NCI-H1436 (cell line): ENCODE measurements at regions not wholly inside any gene's neighbourhood (a gene's known extent, or its start where the extent isn't known, plus 50 kb on each side); places are given as distances from the start of the nearest gene placed in this dataset.

Experiments used
- DNase-seq: peaks from one replicate; lab custom pipeline; 2025; lab: John Stamatoyannopoulos, UW

DNA sequence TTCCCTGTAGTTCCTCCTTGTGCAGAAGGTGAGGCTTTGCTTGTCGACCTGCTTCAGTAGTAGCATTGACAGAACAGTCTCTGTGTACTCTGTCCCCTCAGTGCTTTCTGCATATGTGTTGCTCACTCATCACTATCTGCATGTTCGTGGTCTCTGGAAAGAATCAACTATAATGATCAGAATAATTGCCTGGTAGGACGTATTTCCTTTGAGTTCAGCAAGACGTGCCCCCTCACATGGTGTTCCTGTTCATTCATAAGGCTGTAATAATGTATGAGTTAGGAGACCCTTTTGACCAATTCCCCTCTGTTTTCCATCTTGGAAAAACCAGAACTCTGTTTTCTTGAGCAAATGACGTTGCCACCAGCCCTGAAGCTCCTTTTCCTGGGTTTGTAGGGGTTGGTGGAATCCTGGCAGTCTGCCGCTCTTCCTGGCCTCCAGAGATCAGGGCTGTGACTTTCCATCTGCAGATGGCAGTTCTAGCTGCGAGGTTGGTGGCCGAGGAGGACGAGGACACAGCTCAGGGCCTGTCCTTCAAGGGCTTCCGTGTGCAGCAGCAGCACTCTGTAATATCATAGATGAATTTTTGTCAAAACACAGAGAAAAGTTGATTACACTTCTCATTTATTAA lies 61.9 kb downstream of the EXOSC2 start:
- DNase-seq: no peak

DNA sequence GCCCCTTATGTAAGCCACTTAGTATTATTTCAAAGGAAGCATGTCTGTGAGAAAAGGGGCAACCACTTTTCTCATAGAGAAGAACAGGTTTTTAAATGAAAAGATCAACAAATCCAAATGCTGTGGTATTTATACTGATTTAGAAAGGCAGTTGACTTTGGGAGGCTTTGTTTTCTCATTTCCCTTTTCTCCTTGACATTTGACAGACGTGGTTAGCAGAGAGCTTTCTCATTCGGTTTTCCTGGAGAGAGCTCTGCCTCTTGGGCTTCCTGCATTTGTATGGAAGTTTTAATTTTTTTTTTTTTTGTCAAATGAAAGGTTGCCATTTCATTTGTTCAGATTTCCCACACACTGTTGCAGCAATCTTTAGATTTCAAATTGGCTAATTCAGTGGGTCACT lies 62.5 kb downstream of the EXOSC2 start:
- no peak for DNase-seq

DNA sequence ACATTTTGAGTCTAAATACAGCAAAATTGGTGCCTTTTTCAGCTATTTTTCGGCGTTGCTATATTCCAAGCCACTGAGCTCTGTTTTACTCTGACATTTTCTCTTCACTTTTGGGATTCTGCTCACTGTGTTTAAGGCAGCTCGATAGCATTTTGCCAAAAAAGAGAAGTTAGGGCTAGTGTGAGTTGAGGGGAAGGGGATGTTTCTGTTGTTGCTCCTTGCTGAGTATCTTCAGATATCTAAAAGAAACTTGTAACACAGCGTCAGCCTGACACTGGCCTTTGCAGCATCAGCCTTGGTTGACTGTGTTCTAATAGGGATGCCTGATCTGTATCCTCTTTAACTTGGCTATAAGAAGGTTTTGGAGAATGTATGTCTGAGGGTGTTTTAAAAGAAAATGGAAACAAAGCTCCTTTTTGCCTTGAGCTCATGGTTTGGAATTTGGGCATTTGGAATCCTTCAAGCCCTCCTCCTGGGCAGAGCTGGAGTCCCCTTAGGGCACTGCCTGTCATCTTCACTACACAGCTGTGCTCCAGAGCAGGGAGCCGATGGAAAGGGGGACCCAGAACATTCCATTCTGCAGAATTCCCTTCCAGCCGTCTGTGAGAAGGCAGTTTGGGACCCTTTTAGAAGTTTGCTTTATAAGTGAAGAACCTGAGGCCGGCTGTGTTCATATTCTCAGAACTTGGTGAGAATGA lies 63.0 kb downstream of the EXOSC2 start:
- DNase-seq: no peak

DNA sequence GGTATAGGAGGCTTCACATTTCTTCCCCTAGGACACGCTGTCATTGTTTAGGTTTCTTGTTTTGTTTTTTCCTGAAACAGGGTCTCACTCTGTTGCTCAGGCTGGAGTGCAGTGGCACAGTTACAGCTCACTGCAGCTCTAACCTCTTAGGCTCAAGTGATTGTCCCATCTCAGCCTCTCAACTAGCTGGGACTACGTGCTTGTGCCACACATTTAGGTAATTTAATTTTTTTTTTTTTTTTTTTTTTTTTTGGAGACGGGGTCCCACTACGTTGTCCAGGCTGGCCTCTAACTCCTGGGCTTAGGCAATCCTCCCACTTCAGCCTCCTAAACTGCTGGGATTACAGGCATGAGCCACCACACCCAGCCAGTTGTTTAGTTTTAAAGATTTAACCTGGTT lies 66.2 kb downstream of the EXOSC2 start:
- no peak for DNase-seq

DNA sequence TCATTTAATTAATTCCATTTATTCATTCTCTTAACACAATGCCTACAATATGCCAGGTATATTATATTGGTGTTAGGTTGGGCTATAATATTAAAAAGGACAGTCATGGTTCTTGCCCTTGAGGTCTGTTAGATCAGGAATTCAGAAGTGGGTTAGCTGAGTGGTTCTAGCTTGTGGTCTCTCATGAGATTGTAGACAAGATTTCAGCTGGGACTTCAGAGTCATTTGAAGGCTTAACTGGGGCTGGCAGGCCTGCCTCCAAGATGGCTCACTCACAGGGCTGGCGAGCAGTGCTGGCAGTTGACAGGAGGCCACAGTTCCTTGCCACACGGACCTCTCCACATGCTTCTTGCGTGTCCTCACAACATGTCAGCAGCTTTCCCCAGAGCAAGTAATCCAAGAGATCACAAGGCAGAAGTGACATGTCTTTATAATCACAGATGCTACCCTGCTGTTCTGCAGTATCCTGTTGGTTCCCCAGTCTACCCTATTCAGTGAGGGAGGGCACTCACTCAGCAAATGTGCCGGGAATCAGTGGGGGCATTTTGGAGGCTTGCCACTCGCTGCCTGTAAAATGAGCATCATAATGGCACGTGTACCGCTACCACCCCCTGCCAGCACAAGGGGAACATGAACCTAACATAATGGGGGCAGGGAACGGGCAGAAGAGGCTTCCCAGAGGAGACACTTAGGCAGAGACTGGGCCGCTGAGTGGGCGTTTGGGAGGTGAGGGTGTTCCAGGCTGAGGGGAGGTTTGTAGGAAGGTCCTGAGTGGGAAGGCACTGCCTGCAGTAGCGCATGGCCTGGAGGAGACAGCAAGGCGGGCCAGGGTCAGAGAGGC lies 70.0 kb downstream of the EXOSC2 start:
- no peak for DNase-seq

DNA sequence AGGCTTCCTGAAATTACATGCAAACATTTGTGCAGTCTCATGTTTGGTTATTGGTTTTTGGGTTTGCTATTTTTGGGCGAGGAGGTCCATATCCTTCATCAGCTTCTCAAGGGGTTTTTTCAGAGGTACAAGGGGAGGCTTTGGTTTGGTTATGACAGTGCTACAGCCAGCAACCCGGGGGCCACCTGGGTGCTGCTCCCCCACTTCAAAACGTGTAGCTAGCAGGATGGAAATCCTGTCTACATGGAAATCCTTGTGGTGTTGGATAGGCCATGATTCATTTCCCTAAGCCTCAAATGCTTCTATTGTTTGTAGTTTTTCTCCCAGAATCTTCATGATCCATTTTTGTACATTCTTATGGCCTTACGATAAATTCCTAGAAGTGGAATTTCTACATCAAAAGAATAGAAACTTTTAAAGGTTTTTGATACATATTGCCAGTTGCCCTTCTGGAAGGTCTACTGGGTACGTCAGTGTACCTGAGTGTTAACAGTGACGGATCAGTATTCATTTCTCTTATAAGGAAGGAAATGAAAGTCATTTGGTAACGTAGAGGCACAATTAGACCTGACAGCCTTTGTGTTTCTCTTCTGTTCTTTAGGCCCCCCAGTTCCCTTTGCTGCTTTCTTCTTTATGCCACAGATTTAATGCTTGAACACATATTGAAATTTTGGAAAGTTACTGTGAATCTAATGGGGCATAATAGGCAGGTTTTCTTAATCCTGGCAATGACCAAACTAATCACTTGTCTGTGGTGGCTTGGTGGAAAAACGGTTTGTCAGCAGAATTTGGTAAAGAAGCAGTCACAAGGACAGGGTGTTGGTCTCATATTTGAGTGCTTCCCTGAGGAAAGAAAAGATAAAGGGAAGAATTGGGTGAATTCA lies 69.7 kb upstream of the ABL1 start:
- no peak for DNase-seq

DNA sequence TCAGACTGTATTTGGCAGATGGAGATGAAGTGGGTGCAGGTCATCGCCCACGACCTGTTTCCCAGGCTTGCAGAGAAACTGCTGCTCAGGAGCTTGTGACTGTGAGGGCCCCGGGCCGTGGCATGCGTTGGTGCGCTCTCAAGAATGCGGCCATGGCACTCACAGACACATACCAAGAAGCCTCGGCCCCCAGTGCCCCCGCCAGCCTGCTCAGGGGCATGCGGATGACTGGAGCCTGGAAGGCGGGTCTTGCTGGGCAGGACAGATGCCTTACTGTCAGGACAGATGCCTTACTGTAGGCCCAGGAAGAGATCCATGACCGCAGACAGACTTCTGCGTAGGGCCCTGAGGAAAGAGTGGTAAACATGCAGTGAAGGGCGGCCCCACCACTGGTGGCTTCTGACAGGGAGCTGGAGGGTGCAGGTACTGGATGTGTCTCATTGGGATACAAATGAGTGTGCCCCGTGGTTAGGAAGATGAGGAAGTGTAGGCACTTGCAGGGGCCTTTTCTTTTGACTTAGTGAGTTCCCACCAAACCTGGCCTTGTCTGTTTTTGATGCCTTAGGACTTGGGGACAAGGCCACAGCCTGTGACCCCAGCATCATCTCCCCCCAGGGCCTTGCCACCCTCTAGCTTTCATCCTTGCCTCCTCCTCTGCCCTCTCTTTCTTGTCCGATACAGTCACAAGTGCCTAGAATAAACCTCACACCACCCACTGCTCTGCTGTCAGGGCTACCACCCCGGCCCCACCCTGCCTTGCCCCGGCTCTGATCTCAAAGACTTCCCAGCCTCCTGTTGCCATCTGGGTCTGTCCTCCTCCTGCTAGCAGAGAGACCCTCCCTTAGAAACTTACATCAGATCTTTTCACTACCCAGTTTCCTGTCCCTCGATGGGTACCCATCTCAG lies 68.8 kb upstream of the ABL1 start:
- no peak for DNase-seq

DNA sequence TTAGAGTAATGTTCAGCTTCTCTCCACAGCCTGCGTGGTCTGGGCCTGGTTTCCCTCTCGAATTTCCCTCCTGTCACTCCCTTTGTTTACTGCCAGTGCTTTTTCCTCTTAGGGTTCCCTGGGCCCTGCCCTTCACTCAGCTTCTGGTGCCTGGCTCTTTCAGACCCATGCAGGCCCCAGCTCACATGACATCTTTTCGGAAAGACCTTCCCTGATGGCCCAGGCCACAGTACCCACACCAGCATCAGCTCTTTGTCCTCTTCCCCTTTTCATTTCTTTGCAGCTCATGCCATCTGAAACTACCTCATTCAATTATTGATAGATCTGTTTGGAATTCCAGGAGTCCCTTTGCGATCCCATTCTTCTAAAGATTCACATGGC lies 68.1 kb upstream of the ABL1 start:
- no peak for DNase-seq

DNA sequence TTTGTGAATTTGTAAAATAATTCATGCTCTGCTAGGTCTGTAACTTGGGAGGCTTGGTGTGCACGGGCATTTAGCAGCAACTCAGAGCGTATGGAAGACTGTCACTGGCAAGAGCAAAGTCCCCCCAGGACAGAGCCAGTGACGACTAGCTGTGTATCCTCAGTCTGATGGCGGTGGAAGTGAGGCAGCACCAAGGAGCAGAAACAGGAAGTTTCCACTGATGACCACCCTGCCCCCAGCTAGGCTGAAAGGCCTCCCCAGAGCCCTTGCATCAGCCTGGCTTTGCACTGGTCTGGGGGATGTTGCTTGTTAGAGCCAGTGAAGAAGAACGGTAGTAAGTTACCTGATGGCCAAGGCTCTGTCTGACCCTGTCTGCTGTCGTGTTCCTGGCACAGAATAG lies 66.8 kb upstream of the ABL1 start:
- no peak for DNase-seq

DNA sequence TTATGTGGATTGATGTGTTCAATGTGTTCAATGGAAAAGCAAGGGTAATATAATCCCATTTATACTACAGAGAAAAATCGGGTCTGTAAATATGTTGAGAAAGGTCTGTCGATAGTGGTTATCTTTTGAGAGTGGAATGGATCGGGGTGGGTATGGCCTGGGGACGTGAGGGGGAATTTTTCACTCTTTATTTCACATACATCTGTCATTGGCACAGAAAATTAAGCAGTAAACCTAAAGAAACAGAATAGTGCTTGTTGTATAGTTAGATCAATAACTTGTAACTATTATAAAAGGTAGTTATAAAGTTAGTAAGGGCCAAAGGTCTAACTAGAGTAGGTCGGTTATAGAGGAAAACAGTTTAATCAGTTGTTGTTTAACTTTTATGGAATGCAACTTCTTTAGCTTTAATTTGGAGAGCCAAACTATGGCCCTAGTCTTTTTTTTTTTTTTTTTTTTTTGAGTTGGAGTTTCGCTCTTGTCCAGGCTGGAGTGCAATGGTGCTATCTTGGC lies 66.1 kb upstream of the ABL1 start:
- no peak for DNase-seq

DNA sequence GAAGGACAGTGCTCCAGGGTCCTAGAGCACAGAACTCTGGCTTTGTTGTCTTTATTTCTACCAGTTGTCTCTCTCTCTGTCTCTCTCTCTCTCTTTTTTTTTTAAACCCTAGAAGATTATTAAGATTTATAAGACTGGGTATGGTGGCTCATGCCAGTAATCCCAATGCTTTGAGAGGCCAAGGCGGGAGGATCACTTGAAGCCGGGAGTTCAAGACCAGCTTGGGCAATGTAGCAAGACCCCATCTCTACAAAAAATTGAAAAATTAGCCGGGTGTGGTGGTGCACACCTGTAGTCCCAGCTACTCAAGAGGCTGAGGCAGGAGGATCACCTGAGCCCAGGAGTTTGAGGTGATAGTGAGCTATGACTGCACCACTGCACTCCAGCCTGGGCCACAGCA lies 65.0 kb upstream of the ABL1 start:
- DNase-seq: no peak

DNA sequence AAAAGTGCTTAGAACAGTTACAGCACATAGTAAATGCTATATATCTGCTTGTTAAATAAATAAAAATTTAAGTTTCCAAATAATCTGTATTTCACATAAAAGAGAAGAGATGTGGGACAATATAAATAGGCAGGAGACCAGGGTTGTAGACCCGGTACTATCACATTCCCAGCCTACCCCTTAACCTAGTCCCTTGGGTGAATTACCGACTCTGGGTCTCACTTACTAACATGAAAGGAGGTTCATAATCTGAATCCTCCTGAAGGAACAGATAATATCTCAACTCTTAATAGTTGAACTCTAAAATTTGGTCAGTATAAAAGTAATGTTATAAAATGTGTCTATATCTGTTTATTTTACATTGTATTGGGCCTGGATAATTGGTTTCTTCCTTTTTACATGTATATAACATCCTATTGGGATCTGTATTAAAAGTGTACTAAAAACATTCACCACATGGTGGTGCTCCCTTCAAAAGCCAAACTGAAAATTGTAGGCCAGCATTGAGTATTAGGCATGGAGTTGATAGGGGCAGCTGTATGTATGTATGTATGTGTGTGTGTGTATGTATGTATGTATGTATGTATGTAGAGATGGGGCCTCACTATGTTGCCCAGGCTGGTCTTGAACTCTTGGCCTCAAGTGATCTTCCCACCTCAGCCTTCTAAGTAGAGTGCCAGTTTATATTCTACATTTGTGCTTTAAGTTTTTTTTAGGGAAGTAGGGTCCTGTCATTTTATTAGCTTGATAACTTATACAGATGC lies 64.2 kb upstream of the ABL1 start:
- peak; percentile 26 for DNase-seq

DNA sequence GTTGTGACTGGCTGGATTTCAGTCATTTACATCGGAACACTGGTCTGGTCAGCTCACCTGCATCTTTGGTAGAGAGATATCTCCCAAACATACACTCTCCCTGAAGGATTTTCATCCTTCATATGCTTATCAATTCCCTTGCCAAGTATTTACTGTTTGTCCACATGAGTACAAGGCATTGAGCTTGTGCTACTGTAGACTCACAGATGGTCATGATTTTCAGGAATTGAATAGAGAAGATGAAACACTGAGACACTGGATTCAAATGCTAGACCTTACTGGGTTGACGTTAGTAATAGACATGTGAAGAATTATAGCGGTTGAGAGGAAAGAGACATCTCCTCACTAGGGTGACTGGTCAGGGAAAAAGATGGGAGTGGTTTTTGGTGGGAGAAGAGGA lies 62.9 kb upstream of the ABL1 start:
- DNase-seq: no peak

DNA sequence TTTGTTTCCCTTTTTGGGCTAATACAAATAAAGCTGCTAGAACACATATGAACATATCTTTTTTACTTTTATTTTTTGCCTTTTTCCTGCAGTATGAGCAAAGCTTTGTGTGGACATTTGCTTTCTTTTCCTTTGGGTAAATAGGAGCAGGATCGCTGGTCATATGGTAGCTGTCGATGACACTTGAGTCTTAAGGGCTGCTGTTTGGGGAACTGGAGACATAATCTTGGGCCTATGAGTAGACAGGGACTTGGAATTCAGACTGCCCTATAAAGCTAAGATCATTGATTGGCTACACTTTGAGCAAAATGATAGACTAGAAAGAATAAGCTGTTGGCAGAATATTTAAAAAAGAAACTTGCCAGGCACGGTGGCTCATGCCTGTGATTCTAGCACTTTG lies 60.9 kb upstream of the ABL1 start:
- DNase-seq: no peak

DNA sequence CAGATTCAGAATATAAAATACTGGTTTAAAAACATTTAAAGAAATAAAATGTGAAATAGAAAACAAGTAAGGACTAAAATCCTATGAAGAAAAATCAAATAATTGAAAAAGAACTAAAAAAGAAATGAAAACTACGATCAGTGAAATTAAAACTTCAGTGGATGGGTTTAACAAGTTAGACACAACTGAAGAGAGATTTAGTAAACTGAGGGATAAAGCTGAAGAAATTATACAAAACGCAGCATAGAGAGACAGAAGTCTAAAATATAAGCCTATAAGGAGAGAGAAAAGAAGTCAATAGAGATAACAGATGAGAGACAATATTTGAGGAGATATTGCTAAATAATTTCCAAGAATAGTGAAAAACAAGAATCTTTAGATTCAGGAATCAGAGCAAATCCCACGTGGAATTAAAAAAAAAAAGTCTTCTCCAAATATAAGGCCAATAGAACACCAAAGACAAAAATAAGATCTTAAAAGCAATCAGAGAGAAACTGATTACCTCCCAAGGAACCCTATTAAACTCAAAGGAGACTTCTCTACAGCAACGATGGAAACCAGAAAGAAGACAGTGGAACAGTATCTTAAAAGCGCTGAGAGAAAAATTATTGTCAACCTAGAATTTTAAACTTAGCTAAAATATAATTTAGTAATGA lies 59.6 kb upstream of the ABL1 start:
- DNase-seq: no peak

DNA sequence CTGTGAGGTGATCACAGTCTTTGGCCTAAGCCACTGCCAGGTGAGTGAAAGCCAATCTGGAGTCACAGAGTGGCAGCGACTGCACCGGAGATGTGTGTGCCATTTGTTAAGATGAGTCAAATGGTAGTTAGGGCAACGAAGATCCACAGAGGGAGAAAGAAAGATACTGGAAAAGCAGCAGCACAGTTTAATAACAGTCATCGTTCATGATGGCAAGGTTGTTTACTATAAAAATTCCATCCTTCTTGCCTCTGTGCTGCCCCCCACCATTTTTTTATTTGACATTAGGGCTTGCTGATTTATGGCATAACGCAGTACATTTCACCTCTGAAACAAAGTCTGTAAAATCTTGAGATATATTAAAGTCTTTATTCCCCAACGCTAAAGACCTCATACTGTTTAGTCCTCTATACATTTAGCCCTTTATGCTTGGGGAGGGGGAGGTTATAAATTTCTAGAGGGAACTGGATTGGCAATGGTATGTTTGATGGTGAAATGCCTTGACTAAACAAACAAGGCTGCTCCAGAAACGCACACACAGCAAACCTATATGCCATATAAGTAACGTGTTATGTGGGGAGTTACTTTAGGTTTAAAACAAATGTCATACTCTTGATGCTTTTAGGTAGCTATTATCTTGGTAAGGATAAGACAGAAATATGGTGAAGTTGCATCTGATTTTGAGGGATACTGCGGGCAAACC lies 55.8 kb upstream of the ABL1 start:
- no peak for DNase-seq

DNA sequence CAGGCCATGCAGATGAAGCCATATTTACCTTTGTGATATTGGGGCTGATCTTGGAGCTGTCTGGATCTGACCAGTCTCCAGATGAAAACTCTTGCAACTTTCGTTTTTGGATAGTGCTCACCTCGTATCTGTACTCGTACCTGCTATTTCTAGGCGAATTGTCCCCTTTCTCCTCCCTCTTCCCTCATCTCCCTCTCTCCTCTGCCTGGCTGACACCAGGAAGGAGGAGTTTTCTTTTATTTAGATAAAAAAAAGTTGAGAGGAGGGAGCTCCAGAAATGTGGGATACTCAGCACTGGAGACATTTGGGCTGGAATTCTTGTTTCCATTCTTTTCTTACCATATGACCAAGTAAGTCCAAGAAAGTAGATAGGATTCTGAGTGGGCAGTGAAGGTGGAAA lies 54.6 kb upstream of the ABL1 start:
- DNase-seq: no peak

DNA sequence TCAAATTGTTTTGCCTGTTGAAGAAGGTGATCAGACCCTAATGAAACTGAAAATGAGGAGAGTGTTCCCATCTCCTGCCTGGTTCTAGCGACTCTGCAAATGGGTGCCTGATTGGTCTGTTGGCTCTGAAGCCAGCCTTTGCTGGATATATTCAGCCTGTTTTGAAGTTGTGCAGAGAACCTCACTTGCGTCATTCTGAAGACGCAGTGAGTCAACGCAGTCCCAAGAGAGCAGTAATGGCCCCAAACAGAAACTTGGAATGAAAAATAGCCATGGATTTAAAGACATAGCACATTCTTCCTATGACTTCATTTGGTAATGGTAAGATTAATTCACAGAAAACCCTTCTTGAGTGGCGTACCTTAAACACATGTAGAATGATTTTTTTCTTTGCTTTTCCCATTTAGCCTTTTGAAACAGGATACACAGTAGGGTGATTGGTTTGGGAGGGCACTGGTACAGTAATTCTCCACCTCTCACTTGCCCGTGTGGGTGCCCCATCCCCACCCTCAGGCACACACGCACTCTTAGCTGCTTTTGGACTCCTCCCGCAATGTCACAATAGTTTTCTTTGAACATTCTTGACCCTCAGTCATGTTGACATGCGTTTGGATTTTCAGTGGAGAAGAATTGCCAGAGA lies 54.1 kb upstream of the ABL1 start:
- DNase-seq: peak; percentile 5

DNA sequence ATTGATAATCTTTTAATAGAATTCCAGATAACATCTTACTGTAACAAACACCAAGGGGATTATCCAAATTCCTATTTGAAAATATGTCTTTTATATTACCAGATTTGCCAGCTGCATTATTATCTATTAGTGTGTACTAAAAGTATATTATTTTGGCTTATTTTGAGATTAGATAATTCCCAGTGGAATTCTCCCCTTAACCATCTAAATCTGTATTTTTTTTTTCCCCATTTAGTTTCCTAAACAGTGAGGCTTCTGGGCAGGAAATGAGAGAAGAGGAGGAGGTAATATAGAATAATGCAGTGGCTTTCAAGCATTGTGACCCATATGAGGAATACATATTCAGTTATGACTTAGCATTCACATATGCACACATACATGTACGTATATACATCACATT lies 53.5 kb upstream of the ABL1 start:
- DNase-seq: no peak
